H1 (cell line): ENCODE measurements at regions not wholly inside any gene's neighbourhood (a gene's known extent, or its start where the extent isn't known, plus 50 kb on each side); places are given as distances from the start of the nearest gene placed in this dataset.

ENCODE experiments used
- CTCF ChIA-PET: fragments of 300-600 bp; sonication (Branson Sonifier 250); formaldehyde crosslinking; loops from one replicate; lab custom pipeline; 2021; ENCODE audit not compliant: partially characterized antibody; lab: Charles Lee
- POLR2A ChIA-PET: fragments of 300-600 bp; sonication (Branson Sonifier 250); formaldehyde crosslinking; loops from one replicate; lab custom pipeline; 2021; ENCODE audit warnings: inconsistent platforms; ENCODE audit not compliant: partially characterized antibody; lab: Charles Lee
- DNase-seq, 2 experiments: peaks; one replicate each; pipeline versions ENCODE4 v3.0.0 to v3.0.0-alpha.2; 2010 to 2022; ENCODE audit warnings: low spot score in 2 of 2, low read depth in 1 of 2, mixed read lengths in 1 of 2
- FAIRE-seq: peaks from 2 replicates; lab custom pipeline; 2011; peaks lifted over from hg19 to GRCh38; lab: Jason Lieb, UNC
- H2AFZ ChIP-seq: 2 replicates; pipeline ENCODE4 v1.8.1; 2012; ENCODE audit warnings: low read length, inconsistent platforms
- H2AK5ac ChIP-seq: 2 replicates; pipeline ENCODE4 v1.6.1; 2013; ENCODE audit warnings: low read depth, low read length
- H2BK120ac ChIP-seq: replicated peaks from 2 replicates; pipeline ENCODE3; 2013; ENCODE audit warnings: low read depth, low read length, inconsistent platforms
- H2BK12ac ChIP-seq: 2 replicates; pipeline ENCODE4 v1.6.1; 2013; ENCODE audit warnings: low read depth, low read length
- H2BK15ac ChIP-seq: 2 replicates; pipeline ENCODE4 v1.6.1; 2013; ENCODE audit warnings: low read length
- H2BK20ac ChIP-seq: 2 replicates; pipeline ENCODE4 v1.6.1; 2013; ENCODE audit warnings: low read length
- H2BK5ac ChIP-seq: 2 replicates; pipeline ENCODE4 v1.6.1; 2013; ENCODE audit warnings: low read depth, low read length
- H3K14ac ChIP-seq: 2 replicates; pipeline ENCODE4 v1.6.1; 2013; ENCODE audit warnings: inconsistent platforms; ENCODE audit not compliant: insufficient read length
- H3K18ac ChIP-seq: 2 replicates; pipeline ENCODE4 v1.6.1; 2013; ENCODE audit warnings: low read length; ENCODE audit errors: extremely low read depth
- H3K23ac ChIP-seq: 2 replicates; pipeline ENCODE4 v1.6.1; 2013; ENCODE audit warnings: inconsistent platforms; ENCODE audit not compliant: insufficient read length
- H3K23me2 ChIP-seq: 2 replicates; pipeline ENCODE4 v1.6.1; 2013; ENCODE audit warnings: low read depth, low read length
- H3K27ac ChIP-seq: 2 replicates; pipeline ENCODE4 v1.6.1; 2011; ENCODE audit warnings: low read depth, low read length, inconsistent platforms
- H3K27me3 ChIP-seq, 4 experiments: replicated peaks in 1 of 4; 1 replicate in 1 of 4; 2 replicates in 3 of 4; pipeline versions ENCODE4 v1.6.1 to v1.8.1; 2011 to 2013; ENCODE audit warnings: low read length in 3 of 4, mild to moderate bottlenecking in 3 of 4, inconsistent platforms in 2 of 4, mixed read lengths in 2 of 4, moderate library complexity in 1 of 4; ENCODE audit not compliant: control insufficient read depth in 3 of 4, insufficient read depth in 3 of 4; ENCODE audit errors: extremely low read depth in 1 of 4
- H3K36me3 ChIP-seq, 4 experiments: 2 replicates each; pipeline versions ENCODE4 v1.6.1 to v1.8.1; 2011 to 2013; ENCODE audit warnings: mild to moderate bottlenecking in 4 of 4, low read length in 3 of 4, moderate library complexity in 2 of 4, control low read depth in 1 of 4, inconsistent platforms in 1 of 4; ENCODE audit not compliant: insufficient read depth in 4 of 4, control insufficient read depth in 2 of 4
- H3K4ac ChIP-seq: replicated peaks from 2 replicates; pipeline ENCODE3; 2013; ENCODE audit warnings: low read length, low read depth, mixed read lengths, inconsistent platforms; ENCODE audit not compliant: insufficient read length
- H3K4me1 ChIP-seq, 4 experiments: replicated peaks in 1 of 4; 1 replicate in 1 of 4; 2 replicates in 3 of 4; pipeline versions ENCODE4 v1.6.1 to v1.8.1; 2011 to 2013; ENCODE audit warnings: low read length in 3 of 4, inconsistent platforms in 2 of 4, mixed read lengths in 1 of 4; ENCODE audit not compliant: insufficient read depth in 4 of 4, control insufficient read depth in 3 of 4
- H3K4me2 ChIP-seq, 2 experiments: 2 replicates each; pipeline versions ENCODE4 v1.6.1 to v1.8.1; 2011 to 2013; ENCODE audit warnings: low read depth in 2 of 2, low read length in 2 of 2, control low read depth in 1 of 2, inconsistent platforms in 1 of 2, mild to moderate bottlenecking in 1 of 2; ENCODE audit not compliant: insufficient read depth in 1 of 2
- H3K4me3 ChIP-seq, 4 experiments: fragments of 200-600, 300-600 bp in 1 of 4; sonication (generic), shearing (Covaris generic), sonication (Bioruptor Twin) in 1 of 4; 2 replicates each; pipeline versions ENCODE4 v1.5.1 to v1.8.1; 2011 to 2016; ENCODE audit warnings: low read length in 4 of 4, low read depth in 3 of 4, control low read depth in 2 of 4, inconsistent platforms in 2 of 4, mild to moderate bottlenecking in 2 of 4, mixed read lengths in 1 of 4, moderate library complexity in 1 of 4; ENCODE audit not compliant: insufficient read depth in 2 of 4; ENCODE audit errors: extremely low read depth in 1 of 4
- H3K56ac ChIP-seq: replicated peaks from 2 replicates; pipeline ENCODE3; 2013; ENCODE audit warnings: low read depth, mild to moderate bottlenecking, mixed read lengths, low read length, inconsistent platforms; ENCODE audit not compliant: insufficient read length
- H3K79me1 ChIP-seq: 2 replicates; pipeline ENCODE4 v1.6.1; 2013; ENCODE audit warnings: low read depth, low read length, control low read depth
- H3K79me2 ChIP-seq, 2 experiments: 2 replicates each; pipeline versions ENCODE4 v1.6.1 to v1.8.1; 2012 to 2013; ENCODE audit warnings: low read length in 2 of 2, mild to moderate bottlenecking in 2 of 2, inconsistent platforms in 1 of 2; ENCODE audit not compliant: insufficient read depth in 2 of 2, control insufficient read depth in 1 of 2
- H3K9ac ChIP-seq, 4 experiments: replicated peaks in 1 of 4; 1 replicate in 1 of 4; 2 replicates in 3 of 4; pipeline versions ENCODE4 v1.6.1 to v1.8.1; 2011 to 2013; ENCODE audit warnings: low read depth in 3 of 4, low read length in 3 of 4, control low read depth in 2 of 4, mild to moderate bottlenecking in 2 of 4, moderate library complexity in 2 of 4, inconsistent platforms in 1 of 4; ENCODE audit errors: extremely low read depth in 1 of 4
- H3K9me3 ChIP-seq, 2 experiments: 2 replicates each; pipeline versions ENCODE4 v1.6.1 to v1.8.1; 2012 to 2013; ENCODE audit warnings: mild to moderate bottlenecking in 2 of 2, moderate library complexity in 2 of 2, control low read depth in 1 of 2, inconsistent platforms in 1 of 2, low read depth in 1 of 2, low read length in 1 of 2, mixed read lengths in 1 of 2; ENCODE audit not compliant: insufficient read depth in 2 of 2
- H4K20me1 ChIP-seq, 2 experiments: replicated peaks in 1 of 2; 2 replicates each; pipeline versions ENCODE3 to v1.8.1; 2011 to 2013; ENCODE audit warnings: inconsistent platforms in 2 of 2, low read length in 2 of 2, mild to moderate bottlenecking in 1 of 2; ENCODE audit not compliant: insufficient read depth in 2 of 2, control insufficient read depth in 1 of 2
- H4K5ac ChIP-seq: 2 replicates; pipeline ENCODE4 v1.6.1; 2013; ENCODE audit warnings: low read length, low read depth, mixed read lengths, inconsistent platforms; ENCODE audit not compliant: insufficient read length
- H4K8ac ChIP-seq: 2 replicates; pipeline ENCODE4 v1.8.0; 2013; ENCODE audit warnings: mild to moderate bottlenecking, moderate library complexity, low read length, inconsistent platforms; ENCODE audit not compliant: insufficient read depth; ENCODE audit errors: extremely low read depth
- H4K91ac ChIP-seq: replicated peaks from 2 replicates; pipeline ENCODE3; 2013; ENCODE audit warnings: low read length, mixed read lengths, inconsistent platforms; ENCODE audit not compliant: insufficient read length
- ASH2L ChIP-seq: fragments of 200-600, 300-600 bp; sonication (generic); IDR thresholded peaks from one replicate; pipeline ENCODE4 v1.7.1; 2017; ENCODE audit warnings: low read length
- CEBPB ChIP-seq: IDR thresholded peaks from 2 replicates; pipeline ENCODE4 v1.6.1; 2012; ENCODE audit warnings: low read depth, low read length
- CHD1 ChIP-seq: IDR thresholded peaks from 2 replicates; pipeline ENCODE4 v1.6.1; 2012; ENCODE audit warnings: low read depth, low read length, improper control_type of control experiment
- CHD2 ChIP-seq: IDR thresholded peaks from 2 replicates; pipeline ENCODE4 v1.6.1; 2012; ENCODE audit warnings: low read length, improper control_type of control experiment
- EGR1 ChIP-seq: IDR thresholded peaks from 2 replicates; pipeline ENCODE4 v1.6.1; 2011; ENCODE audit warnings: low read depth, low read length, borderline replicate concordance
- FOSL1 ChIP-seq: IDR thresholded peaks from 2 replicates; pipeline ENCODE4 v1.6.1; 2011; ENCODE audit warnings: mild to moderate bottlenecking, low read depth, low read length, moderate library complexity; ENCODE audit not compliant: insufficient read depth
- HDAC6 ChIP-seq: IDR thresholded peaks from one replicate; pipeline ENCODE4 v1.7.1; 2012; ENCODE audit warnings: low read depth, mild to moderate bottlenecking, inconsistent platforms, low read length, moderate library complexity
- KDM4A ChIP-seq: IDR thresholded peaks from one replicate; pipeline ENCODE4 v1.7.1; 2012; ENCODE audit warnings: low read depth, mild to moderate bottlenecking, moderate library complexity, low read length, inconsistent platforms; ENCODE audit not compliant: severe bottlenecking
- KDM5A ChIP-seq: fragments of 200-600 bp; IDR thresholded peaks from 2 replicates; pipeline ENCODE4 v1.7.1; 2012; ENCODE audit warnings: mild to moderate bottlenecking, low read length, inconsistent platforms, mixed read lengths
- POU5F1 ChIP-seq: IDR thresholded peaks from 2 replicates; pipeline ENCODE4 v1.6.1; 2011; ENCODE audit warnings: low read depth, mild to moderate bottlenecking, low read length, moderate library complexity
- SIN3A ChIP-seq, 2 experiments: IDR thresholded peaks in 1 of 2; conservative IDR thresholded peaks in 1 of 2; 2 replicates each; pipeline ENCODE4 v1.6.1; 2011 to 2012; ENCODE audit warnings: low read length in 2 of 2, improper control_type of control experiment in 1 of 2, low read depth in 1 of 2, mild to moderate bottlenecking in 1 of 2
- YY1 ChIP-seq: IDR thresholded peaks from 2 replicates; pipeline ENCODE4 v1.6.1; 2011; ENCODE audit warnings: low read depth, mild to moderate bottlenecking, low read length
- TF ChIP-seq, protein P1 (sequence below): IDR thresholded peaks from 2 replicates; pipeline ENCODE4 v1.6.1; 2011; ENCODE audit warnings: low read length, improper control_type of control experiment

DNA sequence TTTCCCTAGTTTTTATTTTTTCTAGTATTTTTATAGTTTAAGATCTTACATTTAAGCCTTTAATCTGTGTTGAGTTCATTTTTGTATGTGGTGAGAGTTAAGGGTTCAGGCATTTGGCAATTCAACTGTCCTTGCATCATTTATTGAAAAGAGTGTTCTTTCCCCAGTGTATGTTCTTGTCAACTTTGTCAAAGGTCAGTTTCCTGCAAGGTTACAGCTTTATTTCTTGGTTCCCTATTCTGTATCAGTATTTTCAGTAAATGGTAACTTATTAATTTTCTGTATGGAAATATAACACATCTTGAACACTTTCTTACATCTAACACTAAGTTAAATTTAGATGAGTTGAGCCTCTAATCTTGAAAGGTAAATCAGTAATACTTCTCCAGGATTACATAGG lies 1770.1 kb downstream of the OTOL1 start:
- Histone ChIP-seq H3K79me2 (no peaks in the 10 kb centered on the region), H2BK15ac (no peak overlapping the region), H3K4me3 (no peak overlapping the region), H2BK12ac (no peak overlapping the region), H4K8ac (no peak overlapping the region), H3K9me3 (no peaks in the 10 kb centered on the region), H3K9ac (no peak overlapping the region), H3K23ac (no peak overlapping the region), H4K5ac (no peak overlapping the region), H3K4me1 (no peaks in the 10 kb centered on the region), H2AK5ac (no peak overlapping the region), H3K36me3 (no peaks in the 10 kb centered on the region), H4K91ac (no peak overlapping the region), H3K27ac (no peak overlapping the region), H3K14ac (no peak overlapping the region), H3K23me2 (no peaks in the 10 kb centered on the region), H2BK5ac (no peak overlapping the region), H2BK20ac (no peak overlapping the region), H3K4ac (no peak overlapping the region), H2AFZ (no peak overlapping the region), H3K18ac (no peak overlapping the region), H4K20me1 (no peaks in the 10 kb centered on the region), H3K4me2 (no peak overlapping the region), H3K56ac (no peak overlapping the region), H3K27me3 (no peaks in the 10 kb centered on the region), H2BK120ac (no peak overlapping the region), H3K79me1 (no peaks in the 10 kb centered on the region)
- CTCF ChIA-PET: no interaction called here
- no peak for FAIRE-seq
- no peak for DNase-seq
- TF ChIP-seq HDAC6 (no peak), YY1 (no peak), POU5F1 (no peak), EGR1 (no peak), KDM5A (no peak), CEBPB (no peak), CHD1 (no peak), FOSL1 (no peak), ASH2L (no peak), KDM4A (no peak), SIN3A (conservative IDR thresholded peaks at IDR 0.05 in 1 of 2, IDR thresholded peaks at IDR 0.05 in 1 of 2; ENCODE audit: low read depth in 1 of 2, low read length in 2 of 2) (no peak), CHD2 (no peak)
- TF ChIP-seq, protein P1, sequence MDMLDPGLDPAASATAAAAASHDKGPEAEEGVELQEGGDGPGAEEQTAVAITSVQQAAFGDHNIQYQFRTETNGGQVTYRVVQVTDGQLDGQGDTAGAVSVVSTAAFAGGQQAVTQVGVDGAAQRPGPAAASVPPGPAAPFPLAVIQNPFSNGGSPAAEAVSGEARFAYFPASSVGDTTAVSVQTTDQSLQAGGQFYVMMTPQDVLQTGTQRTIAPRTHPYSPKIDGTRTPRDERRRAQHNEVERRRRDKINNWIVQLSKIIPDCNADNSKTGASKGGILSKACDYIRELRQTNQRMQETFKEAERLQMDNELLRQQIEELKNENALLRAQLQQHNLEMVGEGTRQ: no peak
- POLR2A ChIA-PET: no interaction called here
